ENCODE measurements at regions not wholly inside any gene's neighbourhood (a gene's known extent, or its start where the extent isn't known, plus 50 kb on each side); places are given as distances from the start of the nearest gene placed in this dataset.

DNA sequence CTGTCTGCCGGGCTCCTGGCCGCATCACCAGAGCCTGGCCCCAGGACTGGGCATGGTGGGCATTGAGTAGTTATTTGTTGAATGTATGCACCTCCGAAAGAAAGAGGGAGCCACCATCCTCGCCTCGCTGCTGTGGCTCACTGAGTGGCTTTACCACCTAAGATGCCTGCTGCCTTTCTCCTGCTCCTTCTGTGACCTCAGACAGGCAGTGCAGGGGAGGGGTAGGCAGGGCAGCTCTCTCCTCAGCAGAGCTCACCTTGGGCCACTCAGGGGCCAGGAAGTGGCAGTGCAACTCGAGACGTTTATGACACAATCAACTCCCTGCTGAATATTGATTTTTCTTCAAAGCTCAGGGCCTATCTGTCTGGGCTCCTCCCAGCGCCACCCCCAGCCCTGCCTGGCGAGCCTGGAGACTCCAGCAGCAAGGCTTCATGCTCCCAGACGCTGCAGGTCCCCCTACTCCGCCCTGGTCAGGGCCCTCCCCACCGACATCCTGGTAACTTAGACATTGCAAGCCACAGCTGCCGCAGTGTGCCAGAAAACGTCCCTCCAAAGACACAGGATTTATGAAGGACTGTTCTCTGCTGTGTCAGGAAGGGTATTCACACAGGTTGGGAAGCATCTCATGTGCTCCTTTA lies 84.3 kb upstream of the DIO3 start:
- no peaks in the 10 kb centered on the region for H3K9me3 Mint-ChIP-seq
- no peak for ATAC-seq (ENCODE audit: poor library complexity)
- H3K4me3 ChIP-seq (ENCODE audit: low read length) = no peak overlapping the region
- no peaks in the 10 kb centered on the region for H3K4me1 Mint-ChIP-seq (ENCODE audit: low read depth)
- no peak overlapping the region for H3K27ac Mint-ChIP-seq
- ChIA-PET POLR2A (no interaction called here), CTCF (interaction anchor here (0.6 kb wide), 1 partner anchor 780 kb away, joined by 4 read pairs; no protein-coding TSS in a partner anchor)
- no peak overlapping the region for H3K27ac ChIP-seq (ENCODE audit: low read depth in 1 of 2, low read length in 2 of 2)
- DNase-seq = no peak
- TF ChIP-seq, protein P1, sequence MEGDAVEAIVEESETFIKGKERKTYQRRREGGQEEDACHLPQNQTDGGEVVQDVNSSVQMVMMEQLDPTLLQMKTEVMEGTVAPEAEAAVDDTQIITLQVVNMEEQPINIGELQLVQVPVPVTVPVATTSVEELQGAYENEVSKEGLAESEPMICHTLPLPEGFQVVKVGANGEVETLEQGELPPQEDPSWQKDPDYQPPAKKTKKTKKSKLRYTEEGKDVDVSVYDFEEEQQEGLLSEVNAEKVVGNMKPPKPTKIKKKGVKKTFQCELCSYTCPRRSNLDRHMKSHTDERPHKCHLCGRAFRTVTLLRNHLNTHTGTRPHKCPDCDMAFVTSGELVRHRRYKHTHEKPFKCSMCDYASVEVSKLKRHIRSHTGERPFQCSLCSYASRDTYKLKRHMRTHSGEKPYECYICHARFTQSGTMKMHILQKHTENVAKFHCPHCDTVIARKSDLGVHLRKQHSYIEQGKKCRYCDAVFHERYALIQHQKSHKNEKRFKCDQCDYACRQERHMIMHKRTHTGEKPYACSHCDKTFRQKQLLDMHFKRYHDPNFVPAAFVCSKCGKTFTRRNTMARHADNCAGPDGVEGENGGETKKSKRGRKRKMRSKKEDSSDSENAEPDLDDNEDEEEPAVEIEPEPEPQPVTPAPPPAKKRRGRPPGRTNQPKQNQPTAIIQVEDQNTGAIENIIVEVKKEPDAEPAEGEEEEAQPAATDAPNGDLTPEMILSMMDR (IDR thresholded peaks at IDR 0.05) = no peak
- peaks cover 10 to 17% of the 10 kb centered on the region in 2 experiments for H3K27me3 ChIP-seq (ENCODE audit: control insufficient read depth in 1 of 2, insufficient read depth in 2 of 2, low read length in 2 of 2)
- H3K36me3 ChIP-seq (ENCODE audit: insufficient read depth, low read length) = no peaks in the 10 kb centered on the region
- H3K27me3 Mint-ChIP-seq = peaks cover 52% of the 10 kb centered on the region
- no peak overlapping the region for H3K4me3 Mint-ChIP-seq
- peaks cover 4 to 19% of the 10 kb centered on the region in 2 experiments for H3K9me3 ChIP-seq (ENCODE audit: control insufficient read depth in 1 of 2, insufficient read depth in 1 of 2, low read length in 2 of 2)
- intact Hi-C loops (cut with DNase I, micrococcal nuclease) = no loop called here
- H3K36me3 Mint-ChIP-seq (ENCODE audit: low read depth) = no peaks in the 10 kb centered on the region
- H3K4me1 ChIP-seq (ENCODE audit: insufficient read depth, low read length) = no peaks in the 10 kb centered on the region

DNA sequence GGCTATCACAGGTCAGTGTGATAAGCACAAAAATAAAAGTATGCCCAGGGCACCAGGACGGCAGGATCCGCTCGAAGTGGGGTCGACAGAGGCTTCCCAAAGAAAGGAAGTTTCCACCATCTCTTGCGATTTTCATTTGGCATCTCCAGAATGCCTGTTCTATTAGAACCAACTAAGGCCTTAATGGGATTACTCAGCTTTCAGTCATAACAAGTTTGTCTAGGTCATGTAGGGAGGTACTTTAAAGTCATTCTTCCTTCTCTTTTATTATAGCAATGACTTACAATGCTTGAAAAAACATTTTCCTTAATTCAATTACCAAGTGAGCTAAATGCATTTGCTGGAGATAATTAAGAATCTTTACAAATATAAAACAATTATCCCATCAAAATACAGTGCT lies 83.6 kb upstream of the DIO3 start:
- ChIA-PET CTCF (interaction anchor here (0.6 to 0.8 kb wide), 2 partner anchors 388 to 780 kb away, joined by 3 to 4 read pairs; no protein-coding TSS in a partner anchor), POLR2A (no interaction called here)
- no peak for DNase-seq
- no peaks in the 10 kb centered on the region for H3K9me3 Mint-ChIP-seq
- Histone ChIP-seq H3K27ac (ENCODE audit: low read depth in 1 of 2, low read length in 2 of 2) (no peak overlapping the region), H3K4me3 (ENCODE audit: low read length) (no peak overlapping the region), H3K27me3 (ENCODE audit: control insufficient read depth in 1 of 2, insufficient read depth in 2 of 2, low read length in 2 of 2) (peaks cover 10 to 20% of the 10 kb centered on the region in 2 experiments), H3K9me3 (ENCODE audit: control insufficient read depth in 1 of 2, insufficient read depth in 1 of 2, low read length in 2 of 2) (peaks cover 6 to 21% of the 10 kb centered on the region in 2 experiments), H3K36me3 (ENCODE audit: insufficient read depth, low read length) (no peaks in the 10 kb centered on the region), H3K4me1 (ENCODE audit: insufficient read depth, low read length) (no peaks in the 10 kb centered on the region)
- intact Hi-C loops (cut with DNase I, micrococcal nuclease) = no loop called here
- no peak overlapping the region for H3K4me3 Mint-ChIP-seq
- TF ChIP-seq, protein P1 (IDR thresholded peaks at IDR 0.05) = no peak
- H3K27me3 Mint-ChIP-seq = peaks cover 57% of the 10 kb centered on the region
- no peaks in the 10 kb centered on the region for H3K36me3 Mint-ChIP-seq (ENCODE audit: low read depth)
- ATAC-seq (ENCODE audit: poor library complexity) = no peak
- H3K4me1 Mint-ChIP-seq (ENCODE audit: low read depth) = no peaks in the 10 kb centered on the region
- H3K27ac Mint-ChIP-seq = no peak overlapping the region

GRCh38 chr14:101478096-101478495 lies 83.2 kb upstream of the DIO3 start:
- TF ChIP-seq, protein P1 (IDR thresholded peaks at IDR 0.05) = no peak
- peaks cover 6 to 21% of the 10 kb centered on the region in 2 experiments for H3K9me3 ChIP-seq (ENCODE audit: control insufficient read depth in 1 of 2, insufficient read depth in 1 of 2, low read length in 2 of 2)
- no peak overlapping the region for H3K27ac ChIP-seq (ENCODE audit: low read depth in 1 of 2, low read length in 2 of 2)
- Mint-ChIP-seq H3K9me3 (no peaks in the 10 kb centered on the region), H3K27ac (no peak overlapping the region), H3K4me1 (ENCODE audit: low read depth) (no peaks in the 10 kb centered on the region), H3K27me3 (peaks cover 58% of the 10 kb centered on the region), H3K36me3 (ENCODE audit: low read depth) (no peaks in the 10 kb centered on the region), H3K4me3 (no peak overlapping the region)
- CTCF ChIA-PET = interaction anchor here (0.8 kb wide), 1 partner anchor 388 kb away, joined by 3 read pairs; no protein-coding TSS in a partner anchor
- DNase-seq = no peak
- H3K4me3 ChIP-seq (ENCODE audit: low read length) = no peak overlapping the region
- POLR2A ChIA-PET = no interaction called here
- H3K36me3 ChIP-seq (ENCODE audit: insufficient read depth, low read length) = no peaks in the 10 kb centered on the region
- no peak for ATAC-seq (ENCODE audit: poor library complexity)
- intact Hi-C loops (cut with DNase I, micrococcal nuclease) = no loop called here
- H3K4me1 ChIP-seq (ENCODE audit: insufficient read depth, low read length) = no peaks in the 10 kb centered on the region
- peaks cover 10 to 20% of the 10 kb centered on the region in 2 experiments for H3K27me3 ChIP-seq (ENCODE audit: control insufficient read depth in 1 of 2, insufficient read depth in 2 of 2, low read length in 2 of 2)

Data from CD4-positive, alpha-beta T cell (primary cell).